ENCODE measurements at regions not wholly inside any gene's neighbourhood (a gene's known extent, or its start where the extent isn't known, plus 50 kb on each side); places are given as distances from the start of the nearest gene placed in this dataset.
"Not testable (repeated sequence)": the region's sequence is repeated elsewhere in the genome, so short reads cannot be mapped to it uniquely, and the experiment has no call there.

- Mint-ChIP-seq H3K27ac (no peak overlapping the region), H3K4me1 (ENCODE audit: low read depth) (no peaks in the 10 kb centered on the region), H3K36me3 (ENCODE audit: low read depth) (no peaks in the 10 kb centered on the region), H3K4me3 (no peak overlapping the region), H3K9me3 (no peaks in the 10 kb centered on the region), H3K27me3 (peaks cover 12% of the 10 kb centered on the region)
- TF ChIP-seq, protein P1, sequence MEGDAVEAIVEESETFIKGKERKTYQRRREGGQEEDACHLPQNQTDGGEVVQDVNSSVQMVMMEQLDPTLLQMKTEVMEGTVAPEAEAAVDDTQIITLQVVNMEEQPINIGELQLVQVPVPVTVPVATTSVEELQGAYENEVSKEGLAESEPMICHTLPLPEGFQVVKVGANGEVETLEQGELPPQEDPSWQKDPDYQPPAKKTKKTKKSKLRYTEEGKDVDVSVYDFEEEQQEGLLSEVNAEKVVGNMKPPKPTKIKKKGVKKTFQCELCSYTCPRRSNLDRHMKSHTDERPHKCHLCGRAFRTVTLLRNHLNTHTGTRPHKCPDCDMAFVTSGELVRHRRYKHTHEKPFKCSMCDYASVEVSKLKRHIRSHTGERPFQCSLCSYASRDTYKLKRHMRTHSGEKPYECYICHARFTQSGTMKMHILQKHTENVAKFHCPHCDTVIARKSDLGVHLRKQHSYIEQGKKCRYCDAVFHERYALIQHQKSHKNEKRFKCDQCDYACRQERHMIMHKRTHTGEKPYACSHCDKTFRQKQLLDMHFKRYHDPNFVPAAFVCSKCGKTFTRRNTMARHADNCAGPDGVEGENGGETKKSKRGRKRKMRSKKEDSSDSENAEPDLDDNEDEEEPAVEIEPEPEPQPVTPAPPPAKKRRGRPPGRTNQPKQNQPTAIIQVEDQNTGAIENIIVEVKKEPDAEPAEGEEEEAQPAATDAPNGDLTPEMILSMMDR (IDR thresholded peaks at IDR 0.05) = no peak
- intact Hi-C loops (cut with micrococcal nuclease) = no loop called here
- POLR2A ChIA-PET = interaction anchor here (1.2 kb wide), 1 partner anchor 9 kb away, joined by 3 read pairs; no protein-coding TSS in a partner anchor
- ATAC-seq (no peak), DNase-seq (no peak)
- CTCF ChIA-PET = no interaction called here
Observed at GRCh38 chr1:20410503-20410902, 75.5 kb downstream of the CAMK2N1 start.

GRCh38 chr1:20409971-20410370 lies 76.0 kb downstream of the CAMK2N1 start:
- DNase-seq (no peak), ATAC-seq (no peak)
- TF ChIP-seq, protein P1 (IDR thresholded peaks at IDR 0.05) = no peak
- intact Hi-C loops (cut with micrococcal nuclease) = no loop called here
- H3K36me3 Mint-ChIP-seq (ENCODE audit: low read depth) = no peaks in the 10 kb centered on the region
- ChIA-PET CTCF (no interaction called here), POLR2A (interaction anchor here (0.6 to 1.2 kb wide), 2 partner anchors 9 to 22 kb away, joined by 3 read pairs; no protein-coding TSS in a partner anchor)
- H3K4me3 Mint-ChIP-seq = no peak overlapping the region
- peaks cover 18% of the 10 kb centered on the region for H3K27me3 Mint-ChIP-seq
- no peak overlapping the region for H3K27ac Mint-ChIP-seq
- H3K4me1 Mint-ChIP-seq (ENCODE audit: low read depth) = no peaks in the 10 kb centered on the region
- no peaks in the 10 kb centered on the region for H3K9me3 Mint-ChIP-seq

DNA sequence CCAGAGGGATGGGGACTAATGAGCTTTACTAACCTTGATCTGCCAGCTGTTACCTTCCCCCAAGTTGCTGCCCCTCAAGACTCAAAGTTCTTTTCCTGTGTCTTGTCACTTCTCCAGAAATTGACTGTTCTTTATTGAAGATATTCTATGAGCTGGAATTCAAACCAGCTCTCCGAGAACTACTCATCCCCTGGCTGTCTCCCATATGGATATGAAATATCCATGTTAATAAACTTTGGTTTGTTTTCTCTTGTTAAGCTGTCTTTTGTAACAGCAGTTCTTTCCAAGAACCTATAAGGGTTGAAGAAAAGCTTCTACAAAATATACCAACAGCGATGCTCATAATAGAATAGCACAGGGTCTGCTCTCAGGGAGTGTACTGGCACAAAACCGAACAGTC lies 77.0 kb downstream of the CAMK2N1 start:
- H3K27ac Mint-ChIP-seq = no peak overlapping the region
- intact Hi-C loops (cut with micrococcal nuclease) = no loop called here
- no peaks in the 10 kb centered on the region for H3K4me1 Mint-ChIP-seq (ENCODE audit: low read depth)
- DNase-seq (no peak), ATAC-seq (no peak)
- ChIA-PET CTCF (interaction anchor here (1.0 to 1.1 kb wide), 2 partner anchors 222 to 257 kb away, joined by 3 read pairs; no protein-coding TSS in a partner anchor), POLR2A (interaction anchor here (0.6 kb wide), 1 partner anchor 21 kb away, joined by 3 read pairs; no protein-coding TSS in a partner anchor)
- no peak overlapping the region for H3K4me3 Mint-ChIP-seq
- peaks cover 23% of the 10 kb centered on the region for H3K27me3 Mint-ChIP-seq
- H3K36me3 Mint-ChIP-seq (ENCODE audit: low read depth) = no peaks in the 10 kb centered on the region
- TF ChIP-seq, protein P1 (IDR thresholded peaks at IDR 0.05) = no peak
- no peaks in the 10 kb centered on the region for H3K9me3 Mint-ChIP-seq

GRCh38 chr1:20408133-20408650 lies 77.8 kb downstream of the CAMK2N1 start:
- H3K4me3 Mint-ChIP-seq; H3K4me1 Mint-ChIP-seq (ENCODE audit: low read depth); H3K27ac Mint-ChIP-seq; H3K9me3 Mint-ChIP-seq; CTCF ChIA-PET; ATAC-seq; intact Hi-C loops (cut with micrococcal nuclease); H3K36me3 Mint-ChIP-seq (ENCODE audit: low read depth); DNase-seq: not testable (repeated sequence)
- H3K27me3 Mint-ChIP-seq = peaks cover 28% of the 10 kb centered on the region
- POLR2A ChIA-PET = interaction anchor here (0.6 kb wide), 1 partner anchor 1353 kb away, joined by 3 read pairs; no protein-coding TSS in a partner anchor

- ChIA-PET CTCF (no interaction called here), POLR2A (no interaction called here)
- H3K9me3 Mint-ChIP-seq = no peaks in the 10 kb centered on the region
- no peak overlapping the region for H3K27ac Mint-ChIP-seq
- H3K27me3 Mint-ChIP-seq = peaks cover 39% of the 10 kb centered on the region
- TF ChIP-seq, protein P1 (IDR thresholded peaks at IDR 0.05) = no peak
- H3K36me3 Mint-ChIP-seq (ENCODE audit: low read depth) = no peaks in the 10 kb centered on the region
- no peaks in the 10 kb centered on the region for H3K4me1 Mint-ChIP-seq (ENCODE audit: low read depth)
- no peak overlapping the region for H3K4me3 Mint-ChIP-seq
- DNase-seq = no peak
- intact Hi-C loops (cut with micrococcal nuclease) = no loop called here
- no peak for ATAC-seq
Observed at GRCh38 chr1:20405893-20406604, 80.0 kb downstream of the CAMK2N1 start.
